HG02852 (cell line): ENCODE measurements at regions not wholly inside any gene's neighbourhood (a gene's known extent, or its start where the extent isn't known, plus 50 kb on each side); places are given as distances from the start of the nearest gene placed in this dataset.
"Not testable (repeated sequence)": the region's sequence is repeated elsewhere in the genome, so short reads cannot be mapped to it uniquely, and the experiment has no call there.

Experiments used
- ATAC-seq: cut with Tn5 transposase; IDR thresholded peaks from one replicate; pipeline ENCODE4 v1.9.1; 2021; ENCODE audit warnings: mild to moderate bottlenecking, moderate library complexity; ENCODE audit not compliant: unreplicated experiment

GRCh38 chr20:5660756-5661155 is 50.0 kb upstream of the GPCPD1 start:
- ATAC-seq = not testable (repeated sequence)
